GM18505 (cell line): ENCODE measurements at regions not wholly inside any gene's neighbourhood (a gene's known extent, or its start where the extent isn't known, plus 50 kb on each side); places are given as distances from the start of the nearest gene placed in this dataset.
"Not testable (repeated sequence)": the region's sequence is repeated elsewhere in the genome, so short reads cannot be mapped to it uniquely, and the experiment has no call there.

Experiments used
- ATAC-seq: cut with Tn5 transposase; IDR thresholded peaks from one replicate; pipeline ENCODE4 v1.9.1; 2021; ENCODE audit not compliant: unreplicated experiment
- POLR2A ChIP-seq: IDR thresholded peaks from 4 replicates; pipeline ENCODE4 v1.6.1; 2011; ENCODE audit warnings: borderline replicate concordance; ENCODE audit not compliant: insufficient read depth, insufficient read length; ENCODE audit errors: extremely low read depth

DNA sequence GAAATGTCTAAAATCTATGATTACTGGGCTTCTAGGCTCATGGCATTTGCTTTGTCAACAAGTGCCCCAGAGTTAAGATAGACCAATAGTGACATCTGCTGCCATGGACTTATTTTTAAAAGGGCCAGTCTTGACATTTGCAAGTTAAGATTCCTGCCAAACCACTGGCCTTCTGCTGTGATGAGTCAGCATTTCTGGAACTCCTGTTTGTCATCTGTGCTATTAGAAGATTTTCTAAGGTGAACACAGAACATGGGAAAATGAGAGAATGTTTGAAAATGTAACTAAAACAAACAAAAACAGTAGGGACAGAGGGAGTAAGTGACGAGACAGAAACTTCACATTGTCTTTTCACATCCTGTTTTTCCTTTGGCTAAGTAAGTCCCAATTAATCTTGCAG, 93.7 kb upstream of the WDR75 start:
- peak; percentile 68 for ATAC-seq
- TF ChIP-seq POLR2A: no peak

- TF ChIP-seq POLR2A: no peak
Observed at GRCh38 chr2:189348369-189348768, 92.9 kb upstream of the WDR75 start.

DNA sequence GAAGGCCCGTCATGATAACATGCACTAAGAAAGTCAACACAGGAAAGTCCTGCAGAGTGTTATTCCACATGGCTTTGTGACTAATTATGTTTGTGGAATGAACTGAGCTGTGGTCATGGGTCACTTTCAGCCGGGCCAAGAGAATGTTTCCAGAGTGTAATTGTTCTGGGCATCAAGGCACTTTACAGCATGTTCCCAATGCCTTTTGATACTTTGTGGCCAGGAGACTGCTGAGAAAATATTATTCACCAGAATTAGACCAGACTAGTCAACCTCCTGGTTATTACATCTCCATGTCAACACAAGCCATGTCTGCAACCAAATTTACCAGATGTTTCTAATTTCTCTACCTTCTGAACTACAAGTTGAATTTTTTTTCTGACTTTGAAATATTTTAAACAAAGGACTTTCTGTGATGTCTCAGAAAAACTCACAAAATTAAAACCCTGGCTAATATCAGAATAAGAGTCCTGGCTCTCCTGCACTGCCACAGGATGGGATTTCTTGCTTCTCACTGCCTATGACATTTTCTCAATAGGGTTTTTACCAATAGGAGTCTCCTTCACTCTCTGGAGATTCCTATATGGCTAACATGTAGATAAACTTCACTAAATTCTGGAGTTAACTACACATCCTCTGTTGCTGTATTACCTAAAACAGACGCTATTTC, 90.6 kb upstream of the WDR75 start:
- TF ChIP-seq POLR2A: no peak
- no peak for ATAC-seq

More at GRCh38 chr2:189348369-189348768, 92.9 kb upstream of the WDR75 start:
- ATAC-seq: no peak

DNA sequence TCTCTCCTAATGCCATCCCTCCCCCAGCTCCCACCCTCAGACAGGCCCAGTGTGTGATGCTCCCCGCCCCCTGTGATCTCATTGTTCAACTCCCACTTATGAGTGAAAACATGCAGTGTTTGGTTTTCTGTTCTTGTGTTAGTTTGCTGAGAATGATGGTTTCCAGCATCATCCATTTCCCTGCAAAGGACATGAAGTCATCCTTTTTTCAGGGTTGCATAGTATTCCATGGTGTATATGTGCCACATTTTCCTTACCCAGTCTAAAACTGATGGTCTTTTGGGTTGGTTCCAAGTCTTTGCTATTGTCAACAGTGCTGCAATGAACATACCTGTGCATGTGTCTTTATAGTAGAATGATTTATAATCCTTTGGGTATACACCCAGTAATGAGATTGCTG, 89.3 kb upstream of the WDR75 start:
- not testable (repeated sequence) for ATAC-seq

DNA sequence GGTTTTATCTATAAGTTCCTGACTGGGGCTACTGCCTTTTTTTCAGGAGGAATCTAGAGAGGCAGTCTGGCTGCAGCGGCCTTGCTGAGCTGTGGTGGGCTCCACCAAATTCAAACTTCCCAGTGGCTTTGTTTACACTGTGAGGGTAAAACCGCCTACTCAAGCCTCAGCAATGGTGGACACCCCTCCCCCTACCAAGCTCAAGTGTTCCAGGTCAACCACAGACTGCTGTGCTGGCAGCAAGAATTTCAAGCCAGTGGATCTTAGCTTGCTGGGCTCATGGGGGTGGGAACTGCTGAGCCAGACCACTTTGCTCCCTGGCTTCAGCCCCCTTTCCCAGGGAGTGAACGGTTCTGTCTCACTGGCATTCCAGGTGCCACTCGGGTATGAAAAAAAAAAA, 83.9 kb upstream of the WDR75 start:
- ATAC-seq: not testable (repeated sequence)

DNA sequence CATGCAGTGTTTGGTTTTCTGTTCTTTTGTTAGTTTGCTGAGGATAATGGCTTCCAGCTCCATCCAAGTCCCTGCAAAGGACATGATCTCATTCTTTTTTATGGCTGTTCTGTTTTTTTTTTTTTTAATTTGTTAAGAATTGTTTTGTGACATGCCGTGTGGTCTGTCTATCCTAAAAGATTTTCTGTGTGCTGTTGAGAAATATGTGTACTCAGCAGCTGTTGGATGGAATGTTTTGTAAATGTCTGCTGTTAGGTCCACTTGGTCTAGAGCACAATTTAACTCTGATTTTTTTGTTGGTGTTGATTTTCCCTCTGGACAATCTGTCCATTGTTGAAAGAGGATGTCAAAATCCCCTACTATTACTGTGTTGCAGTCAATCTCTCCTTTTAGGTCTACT, 80.4 kb upstream of the WDR75 start:
- no peak for ATAC-seq
- no peak for TF ChIP-seq POLR2A

DNA sequence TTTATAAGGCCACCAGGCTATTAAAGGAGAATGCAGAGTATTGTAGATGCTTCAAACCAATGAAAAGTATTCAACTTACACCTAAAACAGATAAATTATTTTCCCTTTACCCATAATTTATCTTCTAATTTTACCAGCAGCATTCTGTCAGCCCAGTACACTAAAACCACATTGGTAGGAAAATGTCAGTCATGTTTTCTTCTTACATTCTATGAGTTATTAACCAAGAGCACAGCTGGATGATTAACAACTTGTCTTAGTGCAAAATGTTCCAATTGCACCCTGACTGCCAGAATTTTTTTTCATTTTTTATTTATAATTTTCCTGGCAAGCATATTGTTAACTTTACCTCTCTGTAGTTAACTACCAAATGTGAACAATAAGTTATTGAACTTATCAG, 79.0 kb upstream of the WDR75 start:
- no peak for TF ChIP-seq POLR2A
- ATAC-seq: no peak

DNA sequence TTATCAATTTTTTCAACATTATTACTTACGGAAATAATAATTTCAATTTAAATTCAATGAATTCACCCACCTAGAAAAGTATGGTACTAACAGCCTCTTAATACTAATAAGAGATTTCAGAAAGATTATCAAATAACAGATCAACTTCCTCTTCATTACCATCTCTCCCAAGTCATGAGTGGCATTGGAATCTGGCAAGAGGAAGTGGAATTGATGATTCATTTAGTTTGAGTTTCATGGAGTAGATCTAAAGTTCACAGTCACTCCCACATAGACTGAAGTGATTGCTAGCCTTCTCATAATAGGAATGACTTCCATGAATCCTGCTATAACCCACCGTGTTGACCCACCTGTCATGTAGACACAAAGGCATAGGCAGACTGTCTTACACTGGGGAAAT, 77.7 kb upstream of the WDR75 start:
- TF ChIP-seq POLR2A: no peak
- ATAC-seq: no peak

DNA sequence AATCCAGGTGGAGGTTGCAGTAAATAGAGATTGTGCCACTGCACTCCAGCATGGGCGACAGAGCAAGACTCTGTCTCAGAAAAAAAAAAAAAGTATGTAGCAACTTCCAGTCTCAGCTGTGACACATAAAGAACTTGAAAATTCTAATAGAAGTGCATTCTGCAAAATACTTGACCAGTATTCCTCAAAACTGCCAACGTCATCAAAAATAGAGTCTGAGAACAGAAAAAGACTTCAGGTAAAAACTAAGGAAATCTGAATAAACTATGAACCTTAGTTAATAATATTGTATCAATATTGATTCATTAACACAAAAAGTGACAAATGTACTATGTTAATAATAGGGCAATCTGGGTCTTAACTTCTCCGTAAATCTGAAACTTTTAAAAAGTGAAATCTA, 76.7 kb upstream of the WDR75 start:
- ATAC-seq: no peak
- TF ChIP-seq POLR2A: no peak

DNA sequence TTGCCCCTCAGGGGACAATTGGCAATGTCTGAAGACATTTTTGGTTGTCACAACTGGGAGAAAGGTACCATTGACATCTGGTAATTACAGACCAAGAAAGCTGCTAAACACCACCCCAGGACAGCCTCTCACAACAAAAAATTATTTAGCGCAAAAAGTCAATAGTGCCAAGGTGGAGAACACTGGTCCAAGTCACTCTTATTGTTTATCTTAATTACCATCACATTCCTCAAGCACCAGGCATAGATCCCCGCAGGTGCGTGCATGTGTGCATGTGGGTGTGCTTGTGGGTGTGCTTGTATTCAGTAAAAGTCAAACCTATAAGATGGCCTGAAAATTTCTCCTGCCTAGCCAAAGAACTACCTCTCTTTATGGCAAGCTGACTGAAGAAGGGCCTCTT, 74.9 kb upstream of the WDR75 start:
- TF ChIP-seq POLR2A: no peak
- no peak for ATAC-seq

DNA sequence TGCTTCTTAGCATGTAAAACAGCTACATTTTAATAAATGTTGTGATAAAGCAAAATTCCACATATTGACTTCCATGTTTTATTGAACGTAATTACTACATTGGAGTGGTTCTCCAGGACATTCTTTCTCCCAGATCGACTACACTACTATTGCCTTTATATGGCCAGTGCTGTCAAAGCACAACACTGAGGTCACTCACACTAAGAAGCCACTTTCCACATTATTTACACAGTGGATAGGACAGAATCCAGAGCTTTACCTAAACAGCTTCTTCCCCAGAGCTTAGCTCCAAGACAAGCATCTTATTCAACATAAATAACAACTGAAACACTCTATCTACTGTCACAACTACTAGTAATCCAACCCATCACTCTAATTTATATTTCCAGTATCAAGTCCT, 73.9 kb upstream of the WDR75 start:
- no peak for ATAC-seq
- no peak for TF ChIP-seq POLR2A

GRCh38 chr2:189369566-189369965, 71.7 kb upstream of the WDR75 start:
- no peak for TF ChIP-seq POLR2A
- ATAC-seq: no peak

- no peak for TF ChIP-seq POLR2A
- no peak for ATAC-seq
Observed at GRCh38 chr2:189370719-189371118, 70.6 kb upstream of the WDR75 start.

DNA sequence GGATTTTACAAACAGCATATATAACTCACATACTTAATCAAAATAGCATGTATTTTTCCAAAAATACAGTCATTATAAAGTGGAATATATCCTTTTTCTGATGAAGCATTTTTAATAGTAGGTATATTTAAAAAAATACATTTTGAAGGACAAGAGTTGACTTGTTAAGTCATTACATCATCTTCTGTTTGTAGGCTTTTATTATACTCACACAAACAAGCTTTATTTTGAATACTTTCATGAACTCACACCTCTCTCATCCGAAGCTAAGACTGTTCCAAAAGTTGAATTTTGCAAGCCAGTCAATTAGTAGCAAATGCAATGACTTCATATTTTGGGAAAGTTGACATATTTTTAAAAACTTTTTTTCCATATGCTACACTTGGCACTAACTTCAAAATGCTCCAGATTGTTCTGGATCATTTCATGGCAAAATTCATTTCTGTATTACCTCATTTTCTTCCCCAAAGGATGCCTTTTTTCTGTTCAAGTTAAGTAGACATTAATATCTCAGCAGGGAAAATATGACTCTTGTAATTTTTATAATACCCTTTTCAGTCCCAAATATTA, 68.5 kb upstream of the WDR75 start:
- TF ChIP-seq POLR2A: no peak

DNA sequence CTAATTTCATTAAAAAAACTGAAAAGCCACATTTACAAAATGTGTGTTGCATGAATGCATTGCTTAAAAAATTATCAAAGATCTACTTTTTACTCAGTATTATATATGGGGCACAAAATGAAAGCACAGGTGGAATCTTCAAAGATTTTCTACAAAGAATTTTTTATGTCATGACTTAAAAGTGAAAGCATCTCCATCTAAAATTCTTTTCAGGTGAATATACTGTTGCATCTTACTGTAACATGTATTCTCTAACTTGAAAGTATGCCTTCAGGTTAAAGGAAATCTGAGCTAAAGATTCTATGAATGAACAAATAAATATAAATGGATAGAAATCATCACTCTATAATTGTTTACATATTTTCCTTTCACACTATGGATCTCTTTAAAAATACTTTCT, 66.8 kb upstream of the WDR75 start:
- ATAC-seq: no peak
- TF ChIP-seq POLR2A: no peak

More for the DNA sequence above, 68.5 kb upstream of the WDR75 start:
- no peak for ATAC-seq

DNA sequence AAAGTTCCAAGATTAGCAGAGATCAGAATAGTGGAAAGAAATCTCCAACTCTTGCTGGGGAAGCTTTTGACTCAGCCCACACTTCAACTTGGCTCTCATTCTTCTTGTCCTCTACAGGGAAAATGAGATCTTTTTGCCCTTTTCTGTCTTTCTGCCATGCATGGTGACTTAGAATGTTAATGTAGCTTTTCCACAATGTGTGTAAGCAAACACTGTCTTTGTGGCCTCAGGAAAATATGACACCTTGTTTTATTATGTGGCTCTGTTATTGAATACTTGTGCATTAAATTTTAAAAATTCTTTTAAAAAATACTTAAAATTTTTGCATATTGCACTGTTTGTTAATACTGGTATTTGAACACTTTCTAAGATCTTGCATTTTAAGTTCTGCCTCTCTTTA, 65.4 kb upstream of the WDR75 start:
- no peak for ATAC-seq
- TF ChIP-seq POLR2A: no peak

DNA sequence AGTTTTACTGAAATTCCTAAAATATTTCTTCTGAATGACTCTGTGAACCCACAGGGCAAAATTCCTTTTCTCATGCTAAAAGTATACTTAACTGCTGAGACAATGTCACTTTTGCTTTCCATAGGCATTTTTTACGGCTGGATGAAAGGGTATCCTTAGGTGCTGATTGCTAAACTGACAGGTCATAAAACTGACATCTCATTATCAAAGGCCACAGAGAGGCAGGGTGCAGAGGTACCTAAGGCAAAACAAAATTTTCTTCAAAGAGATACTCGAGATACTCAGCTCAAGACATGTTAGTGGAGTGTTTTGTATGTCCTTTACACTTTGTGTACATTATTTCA, 62.0 kb upstream of the WDR75 start:
- no peak for ATAC-seq

More for the DNA sequence above, 62.0 kb upstream of the WDR75 start:
- TF ChIP-seq POLR2A: no peak
